Thyroid gland (tissue), 4 donors: ENCODE measurements at regions not wholly inside any gene's neighbourhood (a gene's known extent, or its start where the extent isn't known, plus 50 kb on each side); places are given as distances from the start of the nearest gene placed in this dataset.

Experiments
- DNase-seq, 2 donors: peaks; one replicate each; pipeline ENCODE4 v3.0.0-alpha.2; 2019
- H3K27ac ChIP-seq, 3 donors: fragments of 200-600 bp; sonication (generic); 1 replicate in 2 of 3; 2 replicates in 1 of 3; pipeline ENCODE4 v1.5.1; 2016 to 2019; ENCODE audit warnings: mild to moderate bottlenecking in 1 of 3, moderate library complexity in 1 of 3
- H3K27me3 ChIP-seq: fragments of 200-600 bp; sonication (generic); one replicate; pipeline ENCODE4 v1.5.1; 2019
- H3K36me3 ChIP-seq, 2 donors: fragments of 200-600 bp; sonication (generic); one replicate each; pipeline ENCODE4 v1.5.1; 2016 to 2019
- H3K4me1 ChIP-seq, 2 donors: fragments of 200-600 bp; sonication (generic); one replicate each; pipeline ENCODE4 v1.5.1; 2017 to 2019
- H3K4me3 ChIP-seq, 3 donors: fragments of 200-600 bp; sonication (generic); replicated peaks in 1 of 3; 1 replicate in 2 of 3; 2 replicates in 1 of 3; pipeline ENCODE4 v1.5.1; 2016; ENCODE audit warnings: mild to moderate bottlenecking in 1 of 3
- H3K9me3 ChIP-seq: fragments of 200-600 bp; sonication (generic); one replicate; pipeline ENCODE4 v1.5.1; 2017
- CTCF ChIP-seq, 6 experiments: fragments of 200-600 bp in 3 of 6; fragments of 450-650 bp in 3 of 6; sonication (generic) in 3 of 6; IDR thresholded peaks; one replicate each; pipeline ENCODE4 v1.5.1; 2016 to 2019; ENCODE audit warnings: antibody characterized with exemption in 6 of 6, mild to moderate bottlenecking in 2 of 6, inconsistent platforms in 1 of 6, moderate library complexity in 1 of 6
- POLR2A ChIP-seq, 2 donors: fragments of 450-650 bp; IDR thresholded peaks; one replicate each; pipeline ENCODE4 v1.6.1; 2017; ENCODE audit warnings: antibody characterized with exemption in 2 of 2, mild to moderate bottlenecking in 2 of 2, moderate library complexity in 1 of 2
- WGBS, 2 donors: methylation state at CpG; one replicate each; pipeline ENCODE4 v1.1.5; 2017; 5-methylcytosine and 5-hydroxymethylcytosine counted together
- intact Hi-C: fragments of 100-400 bp; cut with DNase I; formaldehyde crosslinking; loops from one replicate; pipeline ENCODE4 v1.15.1; 2023

- H3K27ac ChIP-seq, result no peak overlapping the region
- 85 to 92% methylated on average over 2 of the region's 2 CpGs for WGBS, 2 donors
- intact Hi-C loops, result no loop called here
Observed at GRCh38 chr4:124046190-124046589, 649.6 kb downstream of the SPRY1 start.

DNA sequence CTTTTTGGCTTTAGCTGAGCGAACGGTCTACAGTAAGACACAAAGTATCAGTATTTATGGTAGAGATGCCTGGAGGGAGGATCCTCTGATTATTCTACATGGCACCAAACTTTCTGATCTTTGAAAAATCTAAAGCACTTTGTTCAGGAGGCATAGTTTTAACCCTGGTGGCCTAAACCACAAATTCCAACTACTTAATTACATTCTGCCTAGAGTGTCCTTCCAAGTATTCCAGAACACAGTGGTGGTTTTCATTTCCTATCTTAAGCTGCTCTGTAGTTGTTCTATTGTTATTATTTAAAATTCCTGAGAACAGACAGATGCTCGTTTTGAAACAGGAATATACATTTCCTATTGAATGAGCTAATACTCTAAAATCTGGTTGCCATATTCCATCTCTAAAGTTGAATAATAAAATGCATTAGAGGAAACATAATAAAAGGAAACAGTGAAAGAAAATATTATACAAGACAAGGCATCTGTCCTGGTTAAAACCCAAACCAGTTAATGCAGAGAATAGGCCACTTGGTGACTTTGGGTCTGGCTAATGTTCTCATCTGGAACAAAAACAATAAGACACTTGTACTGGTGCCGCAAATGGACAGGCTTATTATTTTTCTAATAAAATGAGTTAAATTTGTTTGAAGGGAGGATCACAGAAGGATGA, 657.4 kb downstream of the SPRY1 start:
- H3K27ac ChIP-seq, result no peak overlapping the region
- no peak for TF ChIP-seq POLR2A (IDR thresholded peaks at IDR 0.05)

More at GRCh38 chr4:124046190-124046589, 649.6 kb downstream of the SPRY1 start:
- Histone ChIP-seq H3K27me3 (no peaks in the 10 kb centered on the region), H3K4me3 (no peak overlapping the region), H3K36me3 (no peaks in the 10 kb centered on the region), H3K4me1 (no peaks in the 10 kb centered on the region), H3K9me3 (no peaks in the 10 kb centered on the region)
- DNase-seq, result no peak
- no peak for TF ChIP-seq CTCF (IDR thresholded peaks at IDR 0.05)
- no peak for TF ChIP-seq POLR2A (IDR thresholded peaks at IDR 0.05)

DNA sequence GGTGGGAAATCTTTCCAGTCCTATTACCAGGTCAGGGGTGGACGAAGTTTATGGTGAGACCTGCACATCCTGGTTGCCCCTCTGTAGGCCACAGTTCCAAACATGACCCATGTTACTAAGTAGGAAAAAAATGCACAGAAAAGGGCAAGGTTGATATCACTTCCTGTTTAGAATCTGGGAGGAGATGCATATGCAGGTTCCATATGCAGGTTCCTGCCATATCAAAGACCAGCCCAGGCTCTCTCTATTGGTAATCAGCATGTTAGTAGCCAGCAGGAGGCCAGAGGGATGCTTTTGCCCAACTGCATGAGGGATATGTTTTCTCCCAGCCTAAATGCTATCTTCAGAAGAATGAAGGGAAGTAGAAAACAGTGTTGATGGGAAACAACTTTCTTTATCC, 657.2 kb downstream of the ANKRD50 start:
- Histone ChIP-seq H3K36me3 (no peaks in the 10 kb centered on the region), H3K4me1 (no peaks in the 10 kb centered on the region), H3K27ac (no peak overlapping the region), H3K27me3 (no peaks in the 10 kb centered on the region), H3K9me3 (no peaks in the 10 kb centered on the region), H3K4me3 (no peak overlapping the region)
- TF ChIP-seq CTCF (IDR thresholded peaks at IDR 0.05) (no peak), POLR2A (IDR thresholded peaks at IDR 0.05) (no peak)
- no peak for DNase-seq
- 91 to 100% methylated on average over 1 of the region's 1 CpG for WGBS, 2 donors
- intact Hi-C loops, result no loop called here

More for the DNA sequence above, 657.4 kb downstream of the SPRY1 start:
- H3K4me3 ChIP-seq, result no peak overlapping the region
- H3K36me3 ChIP-seq, result no peaks in the 10 kb centered on the region
- no peaks in the 10 kb centered on the region for H3K4me1 ChIP-seq
- no peaks in the 10 kb centered on the region for H3K9me3 ChIP-seq
- intact Hi-C loops, result no loop called here
- no peak for DNase-seq
- H3K27me3 ChIP-seq, result no peaks in the 10 kb centered on the region
- 84% methylated on average over 4 of the region's 4 CpGs for WGBS, 2 donors

DNA sequence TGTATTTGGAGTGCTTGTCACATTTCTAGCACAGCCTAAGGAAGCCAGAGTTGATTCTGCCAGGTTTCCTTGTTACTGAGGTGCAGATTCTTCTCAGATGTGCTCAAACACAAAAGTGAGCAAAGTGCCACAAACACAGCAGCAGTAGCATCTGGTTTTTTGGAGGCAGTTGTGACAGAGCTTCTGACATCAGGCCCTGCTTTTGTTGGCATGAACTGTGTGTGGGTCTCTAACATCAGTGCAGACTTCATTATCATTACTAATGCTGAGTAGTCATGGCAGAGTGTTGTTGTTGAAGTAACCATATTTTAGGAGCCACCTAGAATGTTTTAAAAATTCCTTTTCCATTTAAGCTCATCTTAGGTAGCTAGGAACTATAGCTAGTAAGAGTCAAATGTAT, 656.6 kb downstream of the ANKRD50 start:
- no peak overlapping the region for H3K27ac ChIP-seq

GRCh38 chr4:124060261-124060918, 652.1 kb downstream of the ANKRD50 start:
- Histone ChIP-seq H3K27me3 (no peaks in the 10 kb centered on the region), H3K36me3 (no peaks in the 10 kb centered on the region), H3K27ac (peak overlapping the region; percentile 67 to 74 (median 69)), H3K4me1 (no peaks in the 10 kb centered on the region), H3K9me3 (no peaks in the 10 kb centered on the region), H3K4me3 (no peak overlapping the region)
- WGBS, 2 donors, result 31 to 41% methylated on average over 2 of the region's 2 CpGs
- peak; percentile 4 to 11 for DNase-seq
- intact Hi-C loops, result no loop called here
- no peak for TF ChIP-seq POLR2A (IDR thresholded peaks at IDR 0.05)
- no peak for TF ChIP-seq CTCF (IDR thresholded peaks at IDR 0.05)

More for the DNA sequence above, 656.6 kb downstream of the ANKRD50 start:
- Histone ChIP-seq H3K36me3 (no peaks in the 10 kb centered on the region), H3K4me3 (no peak overlapping the region), H3K4me1 (no peaks in the 10 kb centered on the region), H3K27me3 (no peaks in the 10 kb centered on the region), H3K9me3 (no peaks in the 10 kb centered on the region)
- no peak for TF ChIP-seq CTCF (IDR thresholded peaks at IDR 0.05)
- no peak for TF ChIP-seq POLR2A (IDR thresholded peaks at IDR 0.05)
- no peak for DNase-seq
- intact Hi-C loops, result no loop called here
